ENCODE measurements at regions not wholly inside any gene's neighbourhood (a gene's known extent, or its start where the extent isn't known, plus 50 kb on each side); places are given as distances from the start of the nearest gene placed in this dataset.

- TF ChIP-seq CTCF (IDR thresholded peaks at IDR 0.05) (no peak), EP300 (IDR thresholded peaks at IDR 0.05) (no peak)
Observed at GRCh38 chr5:79868163-79868670, 122.8 kb downstream of the MTX3 start.
